H1 (cell line): ENCODE measurements at regions not wholly inside any gene's neighbourhood (a gene's known extent, or its start where the extent isn't known, plus 50 kb on each side); places are given as distances from the start of the nearest gene placed in this dataset.

ENCODE experiments used
- CTCF ChIA-PET: fragments of 300-600 bp; sonication (Branson Sonifier 250); formaldehyde crosslinking; loops from one replicate; lab custom pipeline; 2021; ENCODE audit not compliant: partially characterized antibody; lab: Charles Lee
- POLR2A ChIA-PET: fragments of 300-600 bp; sonication (Branson Sonifier 250); formaldehyde crosslinking; loops from one replicate; lab custom pipeline; 2021; ENCODE audit warnings: inconsistent platforms; ENCODE audit not compliant: partially characterized antibody; lab: Charles Lee
- DNase-seq, 2 experiments: peaks; one replicate each; pipeline versions ENCODE4 v3.0.0 to v3.0.0-alpha.2; 2010 to 2022; ENCODE audit warnings: low spot score in 2 of 2, low read depth in 1 of 2, mixed read lengths in 1 of 2
- FAIRE-seq: peaks from 2 replicates; lab custom pipeline; 2011; peaks lifted over from hg19 to GRCh38; lab: Jason Lieb, UNC
- H2AFZ ChIP-seq: 2 replicates; pipeline ENCODE4 v1.8.1; 2012; ENCODE audit warnings: low read length, inconsistent platforms
- H2AK5ac ChIP-seq: 2 replicates; pipeline ENCODE4 v1.6.1; 2013; ENCODE audit warnings: low read depth, low read length
- H2BK120ac ChIP-seq: replicated peaks from 2 replicates; pipeline ENCODE3; 2013; ENCODE audit warnings: low read depth, low read length, inconsistent platforms
- H2BK12ac ChIP-seq: 2 replicates; pipeline ENCODE4 v1.6.1; 2013; ENCODE audit warnings: low read depth, low read length
- H2BK15ac ChIP-seq: 2 replicates; pipeline ENCODE4 v1.6.1; 2013; ENCODE audit warnings: low read length
- H2BK20ac ChIP-seq: 2 replicates; pipeline ENCODE4 v1.6.1; 2013; ENCODE audit warnings: low read length
- H2BK5ac ChIP-seq: 2 replicates; pipeline ENCODE4 v1.6.1; 2013; ENCODE audit warnings: low read depth, low read length
- H3K14ac ChIP-seq: 2 replicates; pipeline ENCODE4 v1.6.1; 2013; ENCODE audit warnings: inconsistent platforms; ENCODE audit not compliant: insufficient read length
- H3K18ac ChIP-seq: 2 replicates; pipeline ENCODE4 v1.6.1; 2013; ENCODE audit warnings: low read length; ENCODE audit errors: extremely low read depth
- H3K23ac ChIP-seq: 2 replicates; pipeline ENCODE4 v1.6.1; 2013; ENCODE audit warnings: inconsistent platforms; ENCODE audit not compliant: insufficient read length
- H3K23me2 ChIP-seq: 2 replicates; pipeline ENCODE4 v1.6.1; 2013; ENCODE audit warnings: low read depth, low read length
- H3K27ac ChIP-seq: 2 replicates; pipeline ENCODE4 v1.6.1; 2011; ENCODE audit warnings: low read depth, low read length, inconsistent platforms
- H3K27me3 ChIP-seq, 4 experiments: replicated peaks in 1 of 4; 1 replicate in 1 of 4; 2 replicates in 3 of 4; pipeline versions ENCODE4 v1.6.1 to v1.8.1; 2011 to 2013; ENCODE audit warnings: low read length in 3 of 4, mild to moderate bottlenecking in 3 of 4, inconsistent platforms in 2 of 4, mixed read lengths in 2 of 4, moderate library complexity in 1 of 4; ENCODE audit not compliant: control insufficient read depth in 3 of 4, insufficient read depth in 3 of 4; ENCODE audit errors: extremely low read depth in 1 of 4
- H3K36me3 ChIP-seq, 4 experiments: 2 replicates each; pipeline versions ENCODE4 v1.6.1 to v1.8.1; 2011 to 2013; ENCODE audit warnings: mild to moderate bottlenecking in 4 of 4, low read length in 3 of 4, moderate library complexity in 2 of 4, control low read depth in 1 of 4, inconsistent platforms in 1 of 4; ENCODE audit not compliant: insufficient read depth in 4 of 4, control insufficient read depth in 2 of 4
- H3K4ac ChIP-seq: replicated peaks from 2 replicates; pipeline ENCODE3; 2013; ENCODE audit warnings: low read length, low read depth, mixed read lengths, inconsistent platforms; ENCODE audit not compliant: insufficient read length
- H3K4me1 ChIP-seq, 4 experiments: replicated peaks in 1 of 4; 1 replicate in 1 of 4; 2 replicates in 3 of 4; pipeline versions ENCODE4 v1.6.1 to v1.8.1; 2011 to 2013; ENCODE audit warnings: low read length in 3 of 4, inconsistent platforms in 2 of 4, mixed read lengths in 1 of 4; ENCODE audit not compliant: insufficient read depth in 4 of 4, control insufficient read depth in 3 of 4
- H3K4me2 ChIP-seq, 2 experiments: 2 replicates each; pipeline versions ENCODE4 v1.6.1 to v1.8.1; 2011 to 2013; ENCODE audit warnings: low read depth in 2 of 2, low read length in 2 of 2, control low read depth in 1 of 2, inconsistent platforms in 1 of 2, mild to moderate bottlenecking in 1 of 2; ENCODE audit not compliant: insufficient read depth in 1 of 2
- H3K4me3 ChIP-seq, 4 experiments: fragments of 200-600, 300-600 bp in 1 of 4; sonication (generic), shearing (Covaris generic), sonication (Bioruptor Twin) in 1 of 4; 2 replicates each; pipeline versions ENCODE4 v1.5.1 to v1.8.1; 2011 to 2016; ENCODE audit warnings: low read length in 4 of 4, low read depth in 3 of 4, control low read depth in 2 of 4, inconsistent platforms in 2 of 4, mild to moderate bottlenecking in 2 of 4, mixed read lengths in 1 of 4, moderate library complexity in 1 of 4; ENCODE audit not compliant: insufficient read depth in 2 of 4; ENCODE audit errors: extremely low read depth in 1 of 4
- H3K56ac ChIP-seq: replicated peaks from 2 replicates; pipeline ENCODE3; 2013; ENCODE audit warnings: low read depth, mild to moderate bottlenecking, mixed read lengths, low read length, inconsistent platforms; ENCODE audit not compliant: insufficient read length
- H3K79me1 ChIP-seq: 2 replicates; pipeline ENCODE4 v1.6.1; 2013; ENCODE audit warnings: low read depth, low read length, control low read depth
- H3K79me2 ChIP-seq, 2 experiments: 2 replicates each; pipeline versions ENCODE4 v1.6.1 to v1.8.1; 2012 to 2013; ENCODE audit warnings: low read length in 2 of 2, mild to moderate bottlenecking in 2 of 2, inconsistent platforms in 1 of 2; ENCODE audit not compliant: insufficient read depth in 2 of 2, control insufficient read depth in 1 of 2
- H3K9ac ChIP-seq, 4 experiments: replicated peaks in 1 of 4; 1 replicate in 1 of 4; 2 replicates in 3 of 4; pipeline versions ENCODE4 v1.6.1 to v1.8.1; 2011 to 2013; ENCODE audit warnings: low read depth in 3 of 4, low read length in 3 of 4, control low read depth in 2 of 4, mild to moderate bottlenecking in 2 of 4, moderate library complexity in 2 of 4, inconsistent platforms in 1 of 4; ENCODE audit errors: extremely low read depth in 1 of 4
- H3K9me3 ChIP-seq, 2 experiments: 2 replicates each; pipeline versions ENCODE4 v1.6.1 to v1.8.1; 2012 to 2013; ENCODE audit warnings: mild to moderate bottlenecking in 2 of 2, moderate library complexity in 2 of 2, control low read depth in 1 of 2, inconsistent platforms in 1 of 2, low read depth in 1 of 2, low read length in 1 of 2, mixed read lengths in 1 of 2; ENCODE audit not compliant: insufficient read depth in 2 of 2
- H4K20me1 ChIP-seq, 2 experiments: replicated peaks in 1 of 2; 2 replicates each; pipeline versions ENCODE3 to v1.8.1; 2011 to 2013; ENCODE audit warnings: inconsistent platforms in 2 of 2, low read length in 2 of 2, mild to moderate bottlenecking in 1 of 2; ENCODE audit not compliant: insufficient read depth in 2 of 2, control insufficient read depth in 1 of 2
- H4K5ac ChIP-seq: 2 replicates; pipeline ENCODE4 v1.6.1; 2013; ENCODE audit warnings: low read length, low read depth, mixed read lengths, inconsistent platforms; ENCODE audit not compliant: insufficient read length
- H4K8ac ChIP-seq: 2 replicates; pipeline ENCODE4 v1.8.0; 2013; ENCODE audit warnings: mild to moderate bottlenecking, moderate library complexity, low read length, inconsistent platforms; ENCODE audit not compliant: insufficient read depth; ENCODE audit errors: extremely low read depth
- H4K91ac ChIP-seq: replicated peaks from 2 replicates; pipeline ENCODE3; 2013; ENCODE audit warnings: low read length, mixed read lengths, inconsistent platforms; ENCODE audit not compliant: insufficient read length
- BCL11A ChIP-seq, 2 experiments: IDR thresholded peaks; one replicate each; pipeline ENCODE4 v1.6.1; 2011; ENCODE audit warnings: low read depth in 2 of 2, low read length in 2 of 2, mild to moderate bottlenecking in 2 of 2
- CEBPB ChIP-seq: IDR thresholded peaks from 2 replicates; pipeline ENCODE4 v1.6.1; 2012; ENCODE audit warnings: low read depth, low read length
- CHD2 ChIP-seq: IDR thresholded peaks from 2 replicates; pipeline ENCODE4 v1.6.1; 2012; ENCODE audit warnings: low read length, improper control_type of control experiment
- GTF2F1 ChIP-seq: IDR thresholded peaks from 2 replicates; pipeline ENCODE4 v1.6.1; 2012; ENCODE audit warnings: low read depth, low read length, improper control_type of control experiment, borderline replicate concordance
- HDAC6 ChIP-seq: IDR thresholded peaks from one replicate; pipeline ENCODE4 v1.7.1; 2012; ENCODE audit warnings: low read depth, mild to moderate bottlenecking, inconsistent platforms, low read length, moderate library complexity
- JUN ChIP-seq: IDR thresholded peaks from 2 replicates; pipeline ENCODE4 v1.6.1; 2011; ENCODE audit warnings: low read depth, mild to moderate bottlenecking, improper control_type of control experiment, low read length
- KDM1A ChIP-seq: fragments of 200-600, 300-600 bp; sonication (generic); IDR thresholded peaks from 2 replicates; pipeline ENCODE4 v1.7.1; 2016; ENCODE audit warnings: mild to moderate bottlenecking, low read length, borderline replicate concordance
- KDM5A ChIP-seq: fragments of 200-600 bp; IDR thresholded peaks from 2 replicates; pipeline ENCODE4 v1.7.1; 2012; ENCODE audit warnings: mild to moderate bottlenecking, low read length, inconsistent platforms, mixed read lengths
- RNF2 ChIP-seq: fragments of 200-900, 300-1000 bp; sonication (generic); IDR thresholded peaks from 2 replicates; pipeline ENCODE4 v1.7.1; 2016; ENCODE audit warnings: borderline replicate concordance, low read depth, mild to moderate bottlenecking, antibody characterized with exemption, low read length; ENCODE audit not compliant: poor library complexity, severe bottlenecking; ENCODE audit errors: missing control alignments
- SRF ChIP-seq: IDR thresholded peaks from 2 replicates; pipeline ENCODE4 v1.6.1; 2011; ENCODE audit warnings: mild to moderate bottlenecking, low read depth, low read length, moderate library complexity
- TAF1 ChIP-seq: IDR thresholded peaks from 2 replicates; pipeline ENCODE4 v1.6.1; 2011; ENCODE audit warnings: mild to moderate bottlenecking, low read depth, low read length
- TCF12 ChIP-seq: IDR thresholded peaks from 2 replicates; pipeline ENCODE4 v1.6.1; 2011; ENCODE audit warnings: low read depth, mild to moderate bottlenecking, low read length
- WGBS, 2 experiments: shearing (Covaris generic) in 1 of 2; methylation state at CpG; one replicate each; pipeline versions ENCODE4 v1.1.6 to v1.1.7; 2013 to 2015; ENCODE audit warnings: low lambda C conversion rate in 2 of 2, mixed read lengths in 2 of 2, inconsistent platforms in 1 of 2, low coverage in 1 of 2, missing lambda C conversion rate in 1 of 2; ENCODE audit not compliant: insufficient replicate concordance in 2 of 2, insufficient coverage in 1 of 2, insufficient read length in 1 of 2; ENCODE audit errors: extremely low coverage in 1 of 2, missing lambda C conversion rate in 1 of 2; 5-methylcytosine and 5-hydroxymethylcytosine counted together
- TF ChIP-seq, protein P1 (sequence below): IDR thresholded peaks from 2 replicates; pipeline ENCODE4 v1.6.1; 2011; ENCODE audit warnings: low read length, improper control_type of control experiment

DNA sequence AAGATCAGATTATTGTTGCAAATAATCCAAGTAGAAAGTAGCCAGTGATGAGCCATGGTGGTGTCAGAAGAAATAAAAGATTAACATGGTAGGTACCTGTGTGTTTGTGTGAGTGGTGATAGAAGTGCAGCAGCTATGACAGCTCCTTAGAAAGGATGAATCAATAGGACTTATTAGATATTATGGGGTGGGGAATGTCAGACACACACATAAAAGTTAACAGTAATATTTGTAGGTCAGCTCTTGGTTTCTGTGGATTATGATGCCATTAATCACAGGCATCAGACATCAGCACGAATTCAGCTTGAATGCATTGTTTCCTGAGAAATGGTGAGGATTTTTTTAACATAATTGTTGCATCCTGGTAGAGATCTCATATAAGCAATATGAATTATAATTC, 695.7 kb downstream of the CENPC start:
- no peak overlapping the region for H3K4me3 ChIP-seq
- no peak overlapping the region for H3K18ac ChIP-seq
- no peaks in the 10 kb centered on the region for H3K36me3 ChIP-seq
- H3K4me1 ChIP-seq = no peaks in the 10 kb centered on the region
- no peaks in the 10 kb centered on the region for H3K9me3 ChIP-seq
- H3K23ac ChIP-seq = no peak overlapping the region
- WGBS, 2 experiments = 100% methylated on average over 1 of the region's 1 CpG; no CpG with 5 or more reads in 1 of the 2 experiments
- no peak overlapping the region for H3K9ac ChIP-seq
- no peaks in the 10 kb centered on the region for H3K23me2 ChIP-seq
- no peak overlapping the region for H2BK15ac ChIP-seq
- no peak overlapping the region for H2AFZ ChIP-seq
- no peaks in the 10 kb centered on the region for H3K79me2 ChIP-seq
- no peaks in the 10 kb centered on the region for H3K79me1 ChIP-seq
- H3K27ac ChIP-seq = no peak overlapping the region
- no peak overlapping the region for H2BK12ac ChIP-seq
- no peak overlapping the region for H4K8ac ChIP-seq
- H3K4me2 ChIP-seq = no peak overlapping the region
- H4K5ac ChIP-seq = no peak overlapping the region
- FAIRE-seq (no peak), DNase-seq (no peak)
- TF ChIP-seq KDM5A (no peak), TAF1 (no peak), CHD2 (no peak), GTF2F1 (no peak), HDAC6 (no peak), TCF12 (no peak), CEBPB (no peak), JUN (no peak), BCL11A (IDR thresholded peaks at IDR 0.05; ENCODE audit: low read depth in 2 of 2, low read length in 2 of 2) (no peak), RNF2 (no peak), SRF (no peak), KDM1A (no peak)
- TF ChIP-seq, protein P1, sequence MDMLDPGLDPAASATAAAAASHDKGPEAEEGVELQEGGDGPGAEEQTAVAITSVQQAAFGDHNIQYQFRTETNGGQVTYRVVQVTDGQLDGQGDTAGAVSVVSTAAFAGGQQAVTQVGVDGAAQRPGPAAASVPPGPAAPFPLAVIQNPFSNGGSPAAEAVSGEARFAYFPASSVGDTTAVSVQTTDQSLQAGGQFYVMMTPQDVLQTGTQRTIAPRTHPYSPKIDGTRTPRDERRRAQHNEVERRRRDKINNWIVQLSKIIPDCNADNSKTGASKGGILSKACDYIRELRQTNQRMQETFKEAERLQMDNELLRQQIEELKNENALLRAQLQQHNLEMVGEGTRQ = no peak
- POLR2A ChIA-PET = no interaction called here
- H2AK5ac ChIP-seq = no peak overlapping the region
- H3K27me3 ChIP-seq = no peaks in the 10 kb centered on the region
- no peaks in the 10 kb centered on the region for H4K20me1 ChIP-seq
- H4K91ac ChIP-seq = no peak overlapping the region
- no peak overlapping the region for H3K56ac ChIP-seq
- H2BK5ac ChIP-seq = no peak overlapping the region
- no peak overlapping the region for H2BK20ac ChIP-seq
- no peak overlapping the region for H2BK120ac ChIP-seq
- no peak overlapping the region for H3K4ac ChIP-seq
- no peak overlapping the region for H3K14ac ChIP-seq
- CTCF ChIA-PET = no interaction called here
